Activated CD8-positive, alpha-beta T cell treated with anti-CD3 and anti-CD28 coated beads, Interleukin-2, amount 10 ng/mL, durations not matched to agents 7 days and 5 days (primary cell): ENCODE measurements at regions not wholly inside any gene's neighbourhood (a gene's known extent, or its start where the extent isn't known, plus 50 kb on each side); places are given as distances from the start of the nearest gene placed in this dataset.
A peak's percentile ranks its signal among the peaks of the same experiment; 100 is the strongest.

Source experiments
- ATAC-seq: fragments of 150-1000 bp; cut with Tn5 transposase; one replicate; pipeline ENCODE4 v1.10.0; 2021; ENCODE audit warnings: moderate library complexity
- CTCF ChIA-PET: fragments of 350-600 bp; sonication (Branson Sonifier 250); formaldehyde crosslinking; loops from one replicate; lab custom pipeline; 2021; ENCODE audit warnings: antibody characterized with exemption; lab: Charles Lee
- POLR2A ChIA-PET: fragments of 350-600 bp; sonication (Branson Sonifier 250); formaldehyde crosslinking; loops from one replicate; lab custom pipeline; 2021; ENCODE audit warnings: antibody characterized with exemption; lab: Charles Lee
- DNase-seq: peaks from one replicate; pipeline ENCODE4 v3.0.0-alpha.2; 2020
- H3K27ac Mint-ChIP-seq: one replicate; pipeline ENCODE4 v1.8.0; 2021; ENCODE audit warnings: mild to moderate bottlenecking, mixed read lengths
- H3K27me3 Mint-ChIP-seq: one replicate; pipeline ENCODE4 v1.8.0; 2021; ENCODE audit warnings: low read depth, mixed read lengths
- H3K36me3 Mint-ChIP-seq: one replicate; pipeline ENCODE4 v1.8.0; 2021; ENCODE audit warnings: low read depth, mixed read lengths
- H3K4me1 Mint-ChIP-seq: one replicate; pipeline ENCODE4 v1.8.0; 2021; ENCODE audit warnings: low read depth, mixed read lengths
- H3K4me3 Mint-ChIP-seq: one replicate; pipeline ENCODE4 v1.8.0; 2021; ENCODE audit warnings: mild to moderate bottlenecking, mixed read lengths
- H3K9me3 Mint-ChIP-seq: one replicate; pipeline ENCODE4 v1.8.0; 2022; ENCODE audit warnings: mixed read lengths; ENCODE audit not compliant: insufficient read depth

DNA sequence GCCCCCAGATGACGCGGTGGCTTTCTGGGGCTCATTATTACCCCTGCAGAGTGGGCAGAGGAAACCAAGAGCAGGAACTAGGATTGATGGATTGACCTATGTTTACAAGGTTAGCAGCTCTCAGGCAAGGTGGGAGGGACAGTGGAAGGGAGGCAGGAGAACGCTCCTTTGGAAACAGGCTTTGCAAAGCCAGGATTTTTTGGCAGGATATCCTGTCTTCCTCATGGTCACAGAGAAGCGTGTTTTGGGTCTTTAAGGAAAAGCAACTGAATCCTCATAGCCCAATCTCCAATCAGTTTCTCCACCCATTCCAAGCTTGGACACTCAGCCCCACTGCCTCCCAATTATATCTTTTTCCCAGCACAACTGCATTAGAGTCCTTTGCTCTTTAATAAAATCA lies 105.6 kb upstream of the SOD1 start:
- Mint-ChIP-seq H3K9me3 (no peaks in the 10 kb centered on the region), H3K27me3 (peaks cover 22% of the 10 kb centered on the region)
- no peak for DNase-seq

DNA sequence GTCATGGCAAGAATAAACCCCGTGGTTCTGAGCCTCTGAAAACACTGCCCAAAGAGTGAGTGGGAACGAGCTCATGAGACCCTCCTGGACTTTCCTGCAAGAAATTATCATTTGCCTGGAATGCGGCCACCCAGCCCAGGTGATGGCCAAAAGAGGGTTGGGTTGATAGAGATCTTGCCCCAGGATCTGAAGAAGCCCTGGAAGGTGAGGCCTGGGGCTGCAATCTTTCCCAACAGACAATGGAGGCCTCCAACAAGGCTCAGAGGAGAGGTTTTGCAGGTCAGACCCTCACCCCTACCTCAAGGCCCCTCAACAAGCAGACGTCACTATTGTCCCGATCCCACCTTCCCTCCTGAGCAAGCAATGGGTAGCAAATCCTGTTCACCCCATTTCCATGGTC lies 106.0 kb upstream of the SOD1 start:
- POLR2A ChIA-PET = no interaction called here
- Mint-ChIP-seq H3K4me1 (peaks cover 48% of the 10 kb centered on the region), H3K36me3 (peaks cover 14% of the 10 kb centered on the region), H3K27ac (no peak overlapping the region), H3K9me3 (no peaks in the 10 kb centered on the region), H3K4me3 (no peak overlapping the region), H3K27me3 (peaks cover 22% of the 10 kb centered on the region)
- CTCF ChIA-PET = interaction anchor here (1.5 kb wide), 1 partner anchor 51 kb away, joined by 4 read pairs; no protein-coding TSS in a partner anchor
- DNase-seq (no peak), ATAC-seq (no peak)

More for the DNA sequence above, 105.6 kb upstream of the SOD1 start:
- H3K27ac Mint-ChIP-seq = no peak overlapping the region
- no peak overlapping the region for H3K4me3 Mint-ChIP-seq
- ATAC-seq = no peak
- H3K36me3 Mint-ChIP-seq = peaks cover 14% of the 10 kb centered on the region
- CTCF ChIA-PET = interaction anchor here (1.5 kb wide), 1 partner anchor 50 kb away, joined by 4 read pairs; no protein-coding TSS in a partner anchor
- peaks cover 48% of the 10 kb centered on the region for H3K4me1 Mint-ChIP-seq
- POLR2A ChIA-PET = interaction anchor here (0.6 kb wide), 1 partner anchor 211 kb away, joined by 3 read pairs; no protein-coding TSS in a partner anchor

DNA sequence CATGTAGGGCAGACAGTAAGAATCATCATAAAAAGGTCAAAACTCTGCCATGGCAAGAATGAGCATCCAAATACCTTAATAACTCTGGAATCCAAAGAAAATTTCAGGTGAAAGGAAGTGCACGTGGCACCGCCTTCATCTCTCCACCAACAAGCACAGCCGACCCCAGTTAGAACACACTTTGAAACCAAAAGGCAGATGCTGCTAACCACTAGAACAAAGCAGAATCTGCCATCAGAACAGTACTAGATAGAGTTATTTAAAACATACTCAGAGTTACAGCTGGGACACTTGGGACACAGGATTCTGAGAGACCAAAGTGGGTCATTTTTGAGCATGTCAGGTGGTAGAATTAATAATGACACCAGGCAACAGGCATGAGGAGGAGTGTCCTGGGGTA lies 106.7 kb upstream of the SOD1 start:
- Mint-ChIP-seq H3K27ac (no peak overlapping the region), H3K4me1 (peaks cover 48% of the 10 kb centered on the region), H3K36me3 (peaks cover 14% of the 10 kb centered on the region), H3K9me3 (no peaks in the 10 kb centered on the region), H3K27me3 (peaks cover 22% of the 10 kb centered on the region), H3K4me3 (no peak overlapping the region)
- ATAC-seq (no peak), DNase-seq (no peak)
- ChIA-PET CTCF (no interaction called here), POLR2A (no interaction called here)

DNA sequence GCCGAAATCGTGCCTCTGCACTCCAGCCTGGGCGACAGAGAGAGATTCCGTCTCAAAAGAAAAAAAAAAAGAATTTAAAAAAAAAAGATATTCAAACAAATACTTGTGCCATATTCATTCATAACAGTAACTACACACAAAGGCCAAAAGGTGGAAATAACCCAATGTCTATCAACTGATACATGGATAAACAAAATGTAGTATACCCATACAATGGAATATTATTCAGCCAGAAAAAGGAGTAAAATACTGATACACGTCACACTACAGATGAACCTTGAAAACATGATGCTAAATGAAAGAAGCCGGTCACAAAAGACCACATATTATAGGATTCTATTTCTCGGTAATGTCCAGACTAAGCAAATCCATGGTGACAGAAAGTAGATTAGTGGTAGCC lies 109.4 kb upstream of the SOD1 start:
- H3K36me3 Mint-ChIP-seq = no peaks in the 10 kb centered on the region
- no peak overlapping the region for H3K4me3 Mint-ChIP-seq
- POLR2A ChIA-PET = no interaction called here
- H3K27me3 Mint-ChIP-seq = peaks cover 2% of the 10 kb centered on the region
- H3K4me1 Mint-ChIP-seq = peaks cover 26% of the 10 kb centered on the region
- DNase-seq = no peak
- CTCF ChIA-PET = no interaction called here
- no peak overlapping the region for H3K27ac Mint-ChIP-seq
- H3K9me3 Mint-ChIP-seq = no peaks in the 10 kb centered on the region
- no peak for ATAC-seq

DNA sequence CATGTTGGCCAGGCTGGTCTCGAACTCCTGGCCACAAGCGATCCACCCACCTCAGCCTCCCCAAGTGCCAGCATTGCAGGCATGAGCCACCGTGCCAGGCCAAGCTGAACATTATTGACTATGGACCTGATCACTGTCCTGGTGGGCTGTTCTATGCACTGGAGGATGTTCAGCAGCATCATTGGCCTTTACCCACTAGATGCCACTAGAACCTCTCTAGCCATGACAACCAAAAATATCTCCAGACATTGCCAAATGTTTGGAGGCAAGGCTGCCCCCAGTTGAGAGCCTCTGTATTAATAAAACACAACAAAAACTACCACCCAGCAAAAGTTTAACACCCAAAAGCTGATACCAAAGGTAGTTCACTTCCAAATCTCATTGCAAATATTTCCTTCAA lies 110.8 kb upstream of the SOD1 start:
- ChIA-PET CTCF (interaction anchor here (0.6 to 1.5 kb wide), 4 partner anchors 9 to 159 kb away, joined by 3 to 4 read pairs (median 3); no protein-coding TSS in a partner anchor), POLR2A (interaction anchor here (1.5 kb wide), 1 partner anchor 10 kb away, joined by 7 read pairs; no protein-coding TSS in a partner anchor)
- ATAC-seq = no peak
- no peak overlapping the region for H3K27ac Mint-ChIP-seq
- no peak overlapping the region for H3K4me3 Mint-ChIP-seq
- no peak for DNase-seq
- peaks cover 2% of the 10 kb centered on the region for H3K27me3 Mint-ChIP-seq
- peaks cover 12% of the 10 kb centered on the region for H3K4me1 Mint-ChIP-seq
- no peaks in the 10 kb centered on the region for H3K36me3 Mint-ChIP-seq
- no peaks in the 10 kb centered on the region for H3K9me3 Mint-ChIP-seq

DNA sequence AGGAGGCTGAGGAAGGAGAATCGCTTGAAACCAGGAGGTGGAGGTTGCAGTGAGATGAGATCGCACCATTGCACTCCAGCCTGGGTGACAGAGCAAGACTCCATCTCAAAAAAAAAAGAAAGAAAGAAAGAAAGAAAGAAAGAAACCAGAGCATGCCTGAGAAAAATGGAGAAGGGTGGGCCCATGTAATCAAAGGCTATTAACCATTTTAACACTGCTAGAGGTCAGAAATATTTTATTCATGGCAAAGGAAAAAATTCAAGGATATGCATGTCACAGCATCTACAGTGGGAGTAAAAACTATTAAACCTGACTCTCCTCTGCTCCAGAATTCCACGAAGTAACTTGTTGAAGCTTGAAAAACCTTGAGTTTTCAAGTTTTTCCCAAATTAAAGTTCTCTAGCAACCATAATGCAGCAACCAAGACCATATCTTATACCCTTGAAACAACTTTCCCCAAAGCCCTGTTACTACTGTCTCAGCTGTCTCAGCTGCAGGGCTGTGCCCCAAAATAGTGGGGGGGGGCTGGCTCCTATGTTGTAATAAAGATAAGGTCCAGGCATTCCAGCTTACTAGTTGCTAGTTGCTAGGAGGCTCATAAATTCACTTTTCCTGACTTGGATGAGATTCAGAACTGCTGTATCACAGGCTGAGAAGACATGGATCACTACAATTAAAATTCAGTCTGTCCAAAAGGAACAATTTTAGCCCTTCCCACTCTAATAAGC lies 112.9 kb upstream of the SOD1 start:
- no peak overlapping the region for H3K27ac Mint-ChIP-seq
- CTCF ChIA-PET = interaction anchor here (0.6 to 2.1 kb wide), 4 partner anchors 13 to 146 kb away, joined by 3 to 7 read pairs (median 4); no protein-coding TSS in a partner anchor
- no peak for ATAC-seq

DNA sequence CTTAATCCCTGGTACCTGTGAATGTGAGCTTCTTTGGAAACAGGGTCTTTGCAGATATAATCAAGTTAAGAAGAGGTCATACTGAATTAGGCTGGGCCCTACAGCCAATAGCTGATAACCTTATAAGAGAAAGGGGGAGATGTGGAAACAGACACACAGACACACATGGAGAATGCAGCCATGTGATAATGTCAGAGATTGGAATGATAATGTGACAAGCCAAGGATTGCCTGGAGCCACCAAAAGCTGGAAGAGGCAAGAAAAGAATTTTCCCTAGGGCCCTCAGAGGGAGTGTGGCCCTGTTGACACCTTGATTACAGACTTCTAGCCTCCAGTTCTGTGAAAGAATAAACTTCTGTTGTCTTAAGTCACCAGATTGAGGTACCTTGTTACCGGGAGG lies 114.5 kb upstream of the SOD1 start:
- H3K27ac Mint-ChIP-seq = no peak overlapping the region
- ChIA-PET CTCF (interaction anchor here (1.2 kb wide), 1 partner anchor 10 kb away, joined by 4 read pairs; no protein-coding TSS in a partner anchor), POLR2A (no interaction called here)
- H3K27me3 Mint-ChIP-seq = no peaks in the 10 kb centered on the region
- no peaks in the 10 kb centered on the region for H3K36me3 Mint-ChIP-seq
- no peak overlapping the region for H3K4me3 Mint-ChIP-seq
- no peaks in the 10 kb centered on the region for H3K4me1 Mint-ChIP-seq
- ATAC-seq = no peak
- H3K9me3 Mint-ChIP-seq = no peaks in the 10 kb centered on the region
- no peak for DNase-seq

More for the DNA sequence above, 112.9 kb upstream of the SOD1 start:
- Mint-ChIP-seq H3K4me3 (no peak overlapping the region), H3K9me3 (no peaks in the 10 kb centered on the region), H3K36me3 (no peaks in the 10 kb centered on the region), H3K27me3 (peaks cover 2% of the 10 kb centered on the region), H3K4me1 (no peaks in the 10 kb centered on the region)
- POLR2A ChIA-PET = no interaction called here
- DNase-seq = no peak

DNA sequence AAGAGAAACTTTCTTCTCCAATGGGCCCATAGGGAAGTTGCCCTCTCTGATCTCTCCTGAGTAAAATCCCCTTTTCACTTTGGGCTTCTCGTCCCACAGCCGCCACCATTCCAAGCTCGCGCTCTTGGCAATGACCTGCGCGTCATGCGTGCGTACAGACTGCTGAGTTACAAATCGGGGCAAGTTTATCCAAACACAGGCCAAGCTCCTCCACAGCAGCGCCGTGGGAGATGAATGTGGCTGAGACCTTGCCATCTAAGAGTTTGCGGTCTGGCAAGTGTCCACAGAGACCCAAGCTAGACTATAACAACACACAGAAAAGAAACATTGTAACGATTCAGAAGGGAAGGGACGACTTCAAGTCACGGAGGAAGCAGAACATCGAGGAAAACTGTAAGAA lies 116.3 kb upstream of the SOD1 start:
- H3K27me3 Mint-ChIP-seq = no peaks in the 10 kb centered on the region
- no peaks in the 10 kb centered on the region for H3K4me1 Mint-ChIP-seq
- POLR2A ChIA-PET = no interaction called here
- H3K27ac Mint-ChIP-seq = no peak overlapping the region
- ATAC-seq (no peak), DNase-seq (no peak)
- H3K9me3 Mint-ChIP-seq = no peaks in the 10 kb centered on the region
- no peak overlapping the region for H3K4me3 Mint-ChIP-seq
- H3K36me3 Mint-ChIP-seq = no peaks in the 10 kb centered on the region
- CTCF ChIA-PET = no interaction called here

DNA sequence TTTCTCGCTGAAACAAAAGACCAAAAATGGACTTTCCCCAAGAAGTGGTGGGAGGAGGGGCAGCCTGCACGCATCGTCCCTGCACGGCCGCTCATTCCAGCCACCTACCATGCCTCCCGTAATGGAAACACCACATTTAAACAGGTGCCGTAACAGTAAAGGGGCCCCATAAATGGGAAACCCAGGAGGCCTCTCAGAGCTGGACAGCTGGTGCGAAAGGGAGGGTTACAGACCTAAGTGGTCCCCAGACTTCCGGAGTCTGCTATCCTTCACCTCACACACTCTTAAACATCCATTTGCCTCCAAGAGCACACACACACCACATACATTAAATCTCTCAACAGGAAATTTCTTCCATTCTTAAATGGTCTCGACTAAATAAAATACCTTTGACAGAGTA lies 120.7 kb upstream of the SOD1 start:
- Mint-ChIP-seq H3K4me1 (no peaks in the 10 kb centered on the region), H3K27ac (no peak overlapping the region), H3K27me3 (no peaks in the 10 kb centered on the region), H3K9me3 (no peaks in the 10 kb centered on the region), H3K36me3 (no peaks in the 10 kb centered on the region), H3K4me3 (no peak overlapping the region)
- ATAC-seq = no peak
- ChIA-PET POLR2A (no interaction called here), CTCF (interaction anchor here (0.9 to 1.4 kb wide), 2 partner anchors 9 to 11 kb away, joined by 3 read pairs; no protein-coding TSS in a partner anchor)
- DNase-seq = no peak

DNA sequence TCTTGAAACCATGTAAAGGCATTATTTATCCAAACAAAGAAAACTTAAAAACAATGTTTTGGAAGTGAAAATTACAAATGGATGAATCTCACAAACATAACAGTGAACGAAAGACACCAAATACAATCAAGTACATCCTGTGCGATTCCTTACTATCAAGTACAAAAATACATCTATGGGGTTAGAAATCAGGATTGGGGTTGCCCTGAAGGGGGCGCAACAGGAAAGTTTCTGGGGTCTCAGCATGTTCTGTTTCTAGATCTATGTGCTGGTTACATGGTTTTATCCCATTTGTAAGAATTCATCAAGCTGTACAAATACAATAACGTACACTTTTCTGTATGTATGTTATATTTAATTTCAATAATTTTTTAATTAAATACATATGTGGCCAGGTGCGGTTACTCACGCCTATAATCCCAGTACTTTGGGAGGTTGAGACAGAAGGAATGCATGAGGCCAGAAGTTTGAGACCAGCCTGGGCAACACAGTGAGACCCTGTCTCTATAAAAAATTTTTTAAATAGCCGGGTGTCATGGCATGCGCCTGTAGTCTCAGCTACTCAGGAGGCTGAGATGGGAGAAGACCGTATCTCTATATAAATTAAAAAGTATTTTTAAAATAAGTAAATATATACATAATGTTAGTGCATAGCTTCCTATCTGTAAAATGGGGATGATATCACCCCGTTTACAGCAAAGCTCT lies 121.5 kb upstream of the SOD1 start:
- Mint-ChIP-seq H3K9me3 (no peaks in the 10 kb centered on the region), H3K4me3 (no peak overlapping the region), H3K36me3 (no peaks in the 10 kb centered on the region), H3K4me1 (no peaks in the 10 kb centered on the region), H3K27me3 (no peaks in the 10 kb centered on the region), H3K27ac (no peak overlapping the region)
- POLR2A ChIA-PET = no interaction called here
- DNase-seq (peak; percentile 27), ATAC-seq (no peak)
- CTCF ChIA-PET = interaction anchor here (0.9 to 1.4 kb wide), 2 partner anchors 10 kb away, joined by 3 read pairs; no protein-coding TSS in a partner anchor

DNA sequence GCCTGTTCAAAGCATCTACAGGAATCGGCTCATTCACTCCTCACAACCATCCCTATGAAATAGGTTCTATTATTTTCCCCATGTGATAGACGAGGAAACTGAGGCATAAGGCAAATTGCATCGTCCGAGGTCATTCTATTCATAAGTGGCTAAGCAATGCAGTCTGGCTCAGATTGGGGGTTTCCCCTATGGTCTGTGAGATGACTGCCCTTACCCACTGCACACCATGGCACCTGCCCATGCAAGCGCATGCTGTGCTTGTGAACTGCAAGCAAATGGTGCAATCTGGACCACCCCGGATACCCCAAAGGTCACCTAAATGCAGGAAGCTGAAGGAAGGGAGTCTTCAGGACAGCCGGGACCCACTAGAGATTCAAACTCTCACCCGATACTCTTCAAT lies 123.4 kb upstream of the SOD1 start:
- Mint-ChIP-seq H3K4me3 (no peak overlapping the region), H3K9me3 (no peaks in the 10 kb centered on the region), H3K4me1 (no peaks in the 10 kb centered on the region), H3K27me3 (no peaks in the 10 kb centered on the region), H3K27ac (no peak overlapping the region), H3K36me3 (no peaks in the 10 kb centered on the region)
- POLR2A ChIA-PET = no interaction called here
- DNase-seq (no peak), ATAC-seq (no peak)
- CTCF ChIA-PET = no interaction called here

DNA sequence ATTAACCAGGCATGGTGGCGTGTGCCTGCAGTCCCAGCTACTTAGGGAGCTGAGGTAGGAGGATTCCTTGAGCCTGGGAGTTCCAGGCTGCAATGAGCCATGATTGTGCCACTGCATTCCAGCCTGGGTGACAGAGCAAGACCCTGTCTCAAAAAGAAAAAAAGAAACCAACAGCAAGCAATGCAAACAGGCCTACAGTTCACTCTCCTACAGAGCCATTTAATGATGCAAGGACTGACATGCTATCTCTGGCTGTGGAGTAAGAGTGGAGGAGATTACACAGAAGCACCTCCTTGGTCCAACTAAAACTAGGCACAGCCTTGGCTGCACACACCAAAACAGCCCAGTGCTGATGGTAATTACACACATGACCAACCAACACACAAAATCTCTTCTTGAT lies 127.5 kb upstream of the SOD1 start:
- no peak for ATAC-seq
- POLR2A ChIA-PET = no interaction called here
- H3K27ac Mint-ChIP-seq = no peak overlapping the region
- H3K4me3 Mint-ChIP-seq = no peak overlapping the region
- peaks cover 16% of the 10 kb centered on the region for H3K4me1 Mint-ChIP-seq
- no peak for DNase-seq
- H3K27me3 Mint-ChIP-seq = no peaks in the 10 kb centered on the region
- CTCF ChIA-PET = no interaction called here
- peaks cover 4% of the 10 kb centered on the region for H3K36me3 Mint-ChIP-seq
- no peaks in the 10 kb centered on the region for H3K9me3 Mint-ChIP-seq
